A673 (cell line): ENCODE measurements at regions not wholly inside any gene's neighbourhood (a gene's known extent, or its start where the extent isn't known, plus 50 kb on each side); places are given as distances from the start of the nearest gene placed in this dataset.

Experiments
- BruUV-seq: library from RNA; stranded (reverse); fragments of 400-500 nt; replicated peaks from 2 replicates; lab custom pipeline; 2021; lab: Mats Ljungman, UMichigan
- CTCF ChIA-PET: fragments of 300-600 bp; sonication (Branson Sonifier 250); formaldehyde crosslinking; loops from one replicate; lab custom pipeline; 2022; ENCODE audit warnings: antibody characterized with exemption; lab: Charles Lee
- POLR2A ChIA-PET: fragments of 300-600 bp; sonication (Branson Sonifier 250); formaldehyde crosslinking; loops from one replicate; lab custom pipeline; 2022; ENCODE audit warnings: antibody characterized with exemption; ENCODE audit not compliant: low non-redundant PET; lab: Charles Lee
- DNase-seq: peaks from one replicate; pipeline ENCODE4 v3.0.0-alpha.2; 2015; ENCODE audit warnings: low spot score
- H3K27ac ChIP-seq: fragments of 200-600 bp; sonication (generic); 2 replicates; pipeline ENCODE4 v1.5.1; 2016; ENCODE audit warnings: mixed run types, low read depth, mild to moderate bottlenecking, mixed read lengths, antibody characterized with exemption, low read length; ENCODE audit not compliant: poor library complexity, severe bottlenecking
- H3K27me3 ChIP-seq: fragments of 200-600 bp; sonication (generic); replicated peaks from 2 replicates; pipeline ENCODE4 v1.6.1; 2017; ENCODE audit warnings: mixed run types, low read depth, mild to moderate bottlenecking, mixed read lengths, antibody characterized with exemption, low read length; ENCODE audit not compliant: insufficient read depth, poor library complexity
- H3K36me3 ChIP-seq: fragments of 200-600 bp; sonication (generic); 2 replicates; pipeline ENCODE4 v1.6.1; 2016; ENCODE audit warnings: mixed run types, mild to moderate bottlenecking, mixed read lengths, antibody characterized with exemption, low read length; ENCODE audit not compliant: insufficient read depth, poor library complexity, severe bottlenecking
- H3K4me1 ChIP-seq: fragments of 200-600 bp; sonication (generic); 2 replicates; pipeline ENCODE4 v1.6.1; 2017; ENCODE audit warnings: mixed run types, mild to moderate bottlenecking, mixed read lengths, antibody characterized with exemption, low read length; ENCODE audit not compliant: insufficient read depth, poor library complexity, severe bottlenecking
- H3K4me3 ChIP-seq: fragments of 200-600 bp; sonication (generic); 2 replicates; pipeline ENCODE4 v1.5.1; 2016; ENCODE audit warnings: low read depth, mixed run types, mild to moderate bottlenecking, mixed read lengths, low read length; ENCODE audit not compliant: poor library complexity, severe bottlenecking
- H3K9me3 ChIP-seq: fragments of 200-600 bp; sonication (generic); 2 replicates; pipeline ENCODE4 v1.6.1; 2016; ENCODE audit warnings: mixed run types, low read depth, mild to moderate bottlenecking, mixed read lengths, antibody characterized with exemption, low read length; ENCODE audit not compliant: poor library complexity, severe bottlenecking
- CTCF ChIP-seq: fragments of 300-800, 200-600 bp; sonication (generic); conservative IDR thresholded peaks from 2 replicates; pipeline ENCODE4 v1.5.1; 2017; ENCODE audit warnings: low read depth, mild to moderate bottlenecking, antibody characterized with exemption, low read length, moderate library complexity, mixed read lengths
- EZH2 ChIP-seq: fragments of 200-600 bp; sonication (generic); IDR thresholded peaks from 2 replicates; pipeline ENCODE4 v1.6.1; 2017; ENCODE audit warnings: borderline replicate concordance, low read depth, mild to moderate bottlenecking, mixed read lengths, antibody characterized with exemption, low read length; ENCODE audit not compliant: poor library complexity, severe bottlenecking
- intact Hi-C: fragments of 100-400 bp; cut with micrococcal nuclease; formaldehyde crosslinking; loops from one replicate; pipeline ENCODE4 v1.10.0; 2022; ENCODE audit not compliant: unreplicated experiment

GRCh38 chr6:27119329-27119728, 128.2 kb upstream of the PRSS16 start:
- DNase-seq: no peak
- no peak overlapping the region for H3K27ac ChIP-seq
- CTCF ChIA-PET: no interaction called here
- BruUV-seq: no TSS peak
- H3K4me1 ChIP-seq: no peaks in the 10 kb centered on the region
- no peaks in the 10 kb centered on the region for H3K9me3 ChIP-seq
- intact Hi-C loops: no loop called here
- H3K4me3 ChIP-seq: no peak overlapping the region
- POLR2A ChIA-PET: no interaction called here
- H3K36me3 ChIP-seq: no peaks in the 10 kb centered on the region
- no peak for TF ChIP-seq EZH2
- TF ChIP-seq CTCF: no peak
- H3K27me3 ChIP-seq: no peaks in the 10 kb centered on the region

GRCh38 chr6:27119761-27120160, 127.7 kb upstream of the PRSS16 start:
- ChIA-PET CTCF (no interaction called here), POLR2A (no interaction called here)
- no peak for DNase-seq
- Histone ChIP-seq H3K36me3 (no peaks in the 10 kb centered on the region), H3K9me3 (no peaks in the 10 kb centered on the region), H3K27me3 (no peaks in the 10 kb centered on the region), H3K4me1 (no peaks in the 10 kb centered on the region), H3K4me3 (no peak overlapping the region), H3K27ac (no peak overlapping the region)
- intact Hi-C loops: no loop called here
- no TSS peak for BruUV-seq
- TF ChIP-seq CTCF (no peak), EZH2 (no peak)

GRCh38 chr6:27121640-27122039, 125.9 kb upstream of the PRSS16 start:
- Histone ChIP-seq H3K27me3 (no peaks in the 10 kb centered on the region), H3K9me3 (no peaks in the 10 kb centered on the region), H3K36me3 (no peaks in the 10 kb centered on the region), H3K4me1 (no peaks in the 10 kb centered on the region), H3K4me3 (no peak overlapping the region), H3K27ac (no peak overlapping the region)
- ChIA-PET CTCF (no interaction called here), POLR2A (no interaction called here)
- no peak for DNase-seq
- TF ChIP-seq EZH2 (no peak), CTCF (no peak)
- intact Hi-C loops: no loop called here
- no TSS peak for BruUV-seq
